H1 (cell line): ENCODE measurements at regions not wholly inside any gene's neighbourhood (a gene's known extent, or its start where the extent isn't known, plus 50 kb on each side); places are given as distances from the start of the nearest gene placed in this dataset.

Experiments used
- BACH1 ChIP-seq: IDR thresholded peaks from 2 replicates; pipeline ENCODE4 v1.6.1; 2012; ENCODE audit warnings: low read length, improper control_type of control experiment
- RAD21 ChIP-seq, 2 experiments: IDR thresholded peaks in 1 of 2; conservative IDR thresholded peaks in 1 of 2; 2 replicates each; pipeline ENCODE4 v1.6.1; 2011; ENCODE audit warnings: low read depth in 2 of 2, low read length in 2 of 2, improper control_type of control experiment in 1 of 2, inconsistent platforms in 1 of 2, mild to moderate bottlenecking in 1 of 2, moderate library complexity in 1 of 2
- ZNF274 ChIP-seq: IDR thresholded peaks from 2 replicates; pipeline ENCODE4 v1.7.0; 2012; ENCODE audit warnings: low read length, borderline replicate concordance; ENCODE audit errors: extremely low read depth

- no peak for TF ChIP-seq RAD21 (IDR thresholded peaks at IDR 0.05 in 1 of 2, conservative IDR thresholded peaks at IDR 0.05 in 1 of 2; ENCODE audit: low read depth in 2 of 2, low read length in 2 of 2)
- TF ChIP-seq BACH1 = no peak
- no peak for TF ChIP-seq ZNF274
Measured at GRCh38 chr20:50391444-50392137, 118.6 kb upstream of the PTPN1 start (continued).
